HS-5 (cell line): ENCODE measurements at regions not wholly inside any gene's neighbourhood (a gene's known extent, or its start where the extent isn't known, plus 50 kb on each side); places are given as distances from the start of the nearest gene placed in this dataset.
A peak's percentile ranks its signal among the peaks of the same experiment; 100 is the strongest.

Source experiments
- DNase-seq: peaks from one replicate; pipeline ENCODE4 v3.0.0-alpha.2; 2012; ENCODE audit warnings: low read depth

GRCh38 chr3:59338934-59339333 lies 289.1 kb upstream of the CFAP20DC start:
- DNase-seq: no peak

- no peak for DNase-seq
Measured at GRCh38 chr3:59335338-59335737, 285.5 kb upstream of the CFAP20DC start.

GRCh38 chr3:59334585-59334984 lies 284.8 kb upstream of the CFAP20DC start:
- no peak for DNase-seq

- peak; percentile 75 for DNase-seq
Measured at GRCh38 chr3:59327376-59327808, 277.6 kb upstream of the CFAP20DC start.

GRCh38 chr3:59326246-59327024 lies 276.6 kb upstream of the CFAP20DC start:
- no peak for DNase-seq

GRCh38 chr3:59321881-59322540 lies 272.2 kb upstream of the CFAP20DC start:
- no peak for DNase-seq

- no peak for DNase-seq
Measured at GRCh38 chr3:59320080-59320479, 270.3 kb upstream of the CFAP20DC start.

GRCh38 chr3:59319442-59319841 lies 269.6 kb upstream of the CFAP20DC start:
- no peak for DNase-seq

GRCh38 chr3:59318881-59319280 lies 269.1 kb upstream of the CFAP20DC start:
- no peak for DNase-seq

GRCh38 chr3:59317386-59317785 lies 267.6 kb upstream of the CFAP20DC start:
- DNase-seq: no peak

- no peak for DNase-seq
Measured at GRCh38 chr3:59316688-59317275, 267.0 kb upstream of the CFAP20DC start.

- no peak for DNase-seq
Measured at GRCh38 chr3:59313365-59313764, 263.5 kb upstream of the CFAP20DC start.

- no peak for DNase-seq
Measured at GRCh38 chr3:59311231-59311630, 261.4 kb upstream of the CFAP20DC start.

- DNase-seq: no peak
Measured at GRCh38 chr3:59310736-59311135, 260.9 kb upstream of the CFAP20DC start.

- DNase-seq: no peak
Measured at GRCh38 chr3:59308684-59309083, 258.9 kb upstream of the CFAP20DC start.

- no peak for DNase-seq
Measured at GRCh38 chr3:59308001-59308400, 258.2 kb upstream of the CFAP20DC start.

- DNase-seq: no peak
Measured at GRCh38 chr3:59306436-59306835, 256.6 kb upstream of the CFAP20DC start.

GRCh38 chr3:59304296-59304695 lies 254.5 kb upstream of the CFAP20DC start:
- DNase-seq: no peak

GRCh38 chr3:59303452-59303851 lies 253.6 kb upstream of the CFAP20DC start:
- DNase-seq: no peak

- DNase-seq: no peak
Measured at GRCh38 chr3:59302442-59302841, 252.6 kb upstream of the CFAP20DC start.

GRCh38 chr3:59300733-59301132 lies 250.9 kb upstream of the CFAP20DC start:
- DNase-seq: no peak

GRCh38 chr3:59299561-59299960 lies 249.7 kb upstream of the CFAP20DC start:
- no peak for DNase-seq

- no peak for DNase-seq
Measured at GRCh38 chr3:59290358-59290757, 240.5 kb upstream of the CFAP20DC start.
